Left renal cortex interstitium (tissue), 4 donors: ENCODE measurements at regions not wholly inside any gene's neighbourhood (a gene's known extent, or its start where the extent isn't known, plus 50 kb on each side); places are given as distances from the start of the nearest gene placed in this dataset.
A peak's percentile ranks its signal among the peaks of the same experiment; 100 is the strongest.
"Not testable (repeated sequence)": the region's sequence is repeated elsewhere in the genome, so short reads cannot be mapped to it uniquely, and the experiment has no call there.

ENCODE experiments used
- DNase-seq, 4 donors: peaks; one replicate each; pipeline ENCODE4 v3.0.0-alpha.2; 2013; ENCODE audit warnings: low read depth in 4 of 4, low spot score in 2 of 4, missing footprints in 1 of 4

GRCh38 chr4:97013711-97014110 lies 1129.6 kb downstream of the STPG2 start:
- DNase-seq: peak in 2 of 4 donors; percentile 20

- no peak for DNase-seq
Observed at GRCh38 chr4:97015301-97015700, 1128.0 kb downstream of the STPG2 start.

GRCh38 chr4:97016186-97016907 lies 1126.9 kb downstream of the STPG2 start:
- DNase-seq: no peak

- no peak for DNase-seq
Observed at GRCh38 chr4:97027728-97028410, 1115.4 kb downstream of the STPG2 start.

GRCh38 chr4:97028785-97029184 lies 1114.5 kb downstream of the STPG2 start:
- no peak for DNase-seq

- DNase-seq: peak in 3 of 4 donors; percentile 13 to 45 (median 24)
Observed at GRCh38 chr4:97037411-97038145, 1105.7 kb downstream of the STPG2 start.

GRCh38 chr4:97038146-97038516 lies 1105.1 kb downstream of the STPG2 start:
- no peak for DNase-seq

- no peak for DNase-seq
Observed at GRCh38 chr4:97072666-97073065, 1070.6 kb downstream of the STPG2 start.

GRCh38 chr4:97073194-97073593 lies 1070.1 kb downstream of the STPG2 start:
- no peak for DNase-seq

GRCh38 chr4:97074531-97074930 lies 1068.7 kb downstream of the STPG2 start:
- DNase-seq: no peak

GRCh38 chr4:97081951-97082350 lies 1061.3 kb downstream of the STPG2 start:
- no peak for DNase-seq

GRCh38 chr4:97097036-97097435 lies 1046.2 kb downstream of the STPG2 start:
- not testable (repeated sequence) for DNase-seq

GRCh38 chr4:97101171-97101570 lies 1042.1 kb downstream of the STPG2 start:
- not testable (repeated sequence) for DNase-seq

- no peak for DNase-seq
Observed at GRCh38 chr4:97103252-97103651, 1040.0 kb downstream of the STPG2 start.

GRCh38 chr4:97104006-97104405 lies 1039.3 kb downstream of the STPG2 start:
- no peak for DNase-seq

GRCh38 chr4:97104666-97105065 lies 1038.6 kb downstream of the STPG2 start:
- DNase-seq: peak; percentile 15 to 50 (median 28)

- no peak for DNase-seq
Observed at GRCh38 chr4:97105347-97106099, 1037.8 kb downstream of the STPG2 start.

GRCh38 chr4:97106161-97106560 lies 1037.1 kb downstream of the STPG2 start:
- no peak for DNase-seq

- no peak for DNase-seq
Observed at GRCh38 chr4:97110506-97110905, 1032.8 kb downstream of the STPG2 start.

- no peak for DNase-seq
Observed at GRCh38 chr4:97116511-97116910, 1026.8 kb downstream of the STPG2 start.

GRCh38 chr4:97121493-97121892 lies 1021.8 kb downstream of the STPG2 start:
- no peak for DNase-seq
